ENCODE measurements at regions not wholly inside any gene's neighbourhood (a gene's known extent, or its start where the extent isn't known, plus 50 kb on each side); places are given as distances from the start of the nearest gene placed in this dataset.

DNA sequence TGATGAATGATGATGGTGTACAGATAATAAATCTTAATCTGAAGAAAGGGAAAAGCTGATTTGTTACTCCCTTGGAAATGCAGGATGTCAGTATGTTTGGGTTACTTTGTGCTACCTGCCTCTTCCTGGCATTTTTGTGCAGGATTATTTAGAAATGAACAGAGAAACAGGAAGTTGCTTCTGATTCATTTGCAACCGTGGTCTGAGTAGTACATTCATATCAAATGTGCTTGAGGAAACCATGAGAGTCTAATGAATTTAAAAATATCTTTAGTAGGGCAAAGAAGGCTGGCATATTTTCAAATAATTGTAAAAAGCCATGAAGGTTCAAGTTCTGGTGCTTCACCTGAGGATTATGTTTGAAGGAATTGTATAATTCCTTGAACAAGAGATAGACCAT lies 391.6 kb downstream of the TMEM161B start:
- no peak for DNase-seq (ENCODE audit: low read depth in 2 of 2)

GRCh38 chr5:87876616-87877015 lies 392.0 kb downstream of the TMEM161B start:
- DNase-seq (ENCODE audit: low read depth in 2 of 2), result no peak

GRCh38 chr5:87872986-87873385 lies 395.7 kb downstream of the TMEM161B start:
- no peak for DNase-seq (ENCODE audit: low read depth in 2 of 2)

DNA sequence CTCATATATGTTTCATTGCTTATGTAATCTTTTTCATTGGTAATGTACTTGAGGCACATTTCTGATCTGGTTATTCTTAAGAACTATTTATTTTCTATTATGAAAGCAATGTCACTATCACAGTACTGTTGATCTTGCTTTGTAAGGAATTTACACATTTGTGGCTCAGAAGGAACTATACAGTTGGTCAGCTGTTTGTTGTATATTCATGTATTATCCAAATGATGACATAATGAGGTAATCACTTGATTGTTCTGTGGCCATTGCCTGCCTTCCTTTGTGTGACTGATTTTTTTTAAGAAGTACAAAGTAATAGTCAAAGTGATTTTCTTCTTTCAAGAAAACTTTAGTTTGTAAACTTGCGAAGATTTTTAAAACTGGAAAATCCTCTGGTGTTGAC lies 399.9 kb downstream of the TMEM161B start:
- DNase-seq (ENCODE audit: low read depth in 2 of 2), result no peak

DNA sequence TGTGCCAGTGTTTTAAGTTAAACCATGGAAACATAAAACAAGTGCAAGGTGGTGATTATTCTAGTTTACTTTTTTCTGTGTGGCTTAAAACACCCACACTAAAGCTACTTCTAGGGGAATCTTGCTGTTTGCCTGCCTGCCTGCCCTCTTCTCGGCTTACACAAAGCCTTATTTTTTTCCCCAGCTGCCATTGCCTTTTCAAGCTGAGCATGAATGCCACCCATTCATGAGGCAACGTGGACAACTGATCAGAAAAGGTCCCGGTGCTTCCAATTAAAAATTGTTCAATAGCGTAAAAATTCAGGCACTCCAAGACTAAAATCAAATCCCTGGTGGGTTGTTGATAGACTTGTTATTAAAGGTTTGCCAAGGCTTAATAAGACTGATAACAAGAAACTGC lies 401.4 kb downstream of the TMEM161B start:
- DNase-seq (ENCODE audit: low read depth in 2 of 2), result no peak

- DNase-seq (ENCODE audit: low read depth in 2 of 2), result no peak
Observed at GRCh38 chr5:87853541-87853940, 415.1 kb downstream of the TMEM161B start.

DNA sequence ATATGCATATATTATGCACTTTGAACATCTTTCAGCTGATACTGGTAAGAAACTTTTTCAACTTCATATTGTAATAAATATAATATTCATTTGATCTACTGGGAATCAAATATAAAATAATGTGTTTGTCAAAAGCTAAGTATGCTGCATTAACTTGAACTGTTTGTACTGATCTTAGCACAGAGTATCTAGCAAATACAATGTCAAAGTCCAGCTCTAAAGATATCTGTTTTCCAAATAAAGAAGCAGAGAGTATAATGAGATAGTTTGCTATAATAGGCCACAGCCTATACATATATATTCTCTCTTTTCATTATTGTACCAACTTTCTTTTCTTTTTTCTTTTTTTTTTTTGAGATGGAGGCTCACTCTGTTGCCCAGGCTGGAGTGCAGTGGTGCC lies 417.0 kb downstream of the TMEM161B start:
- no peak for DNase-seq (ENCODE audit: low read depth in 2 of 2)

DNA sequence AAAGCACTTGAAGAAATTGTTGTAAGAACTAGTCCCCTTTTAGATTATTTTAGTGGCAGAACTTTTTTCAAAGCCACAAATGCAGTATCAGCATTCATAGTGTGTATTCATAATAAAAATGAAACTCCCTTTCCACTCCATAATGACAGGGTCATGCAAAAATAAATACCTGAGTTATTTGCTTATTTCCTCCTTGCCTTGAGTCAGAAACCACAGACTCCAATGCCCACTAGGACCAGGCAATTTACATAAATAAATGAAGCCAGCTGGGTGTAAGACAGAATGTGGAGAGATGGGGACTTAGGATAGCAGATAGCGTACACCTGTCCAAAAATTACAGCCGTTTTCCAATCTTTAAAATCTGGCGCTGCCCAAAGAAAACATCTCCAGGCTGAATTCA lies 417.8 kb downstream of the TMEM161B start:
- DNase-seq (ENCODE audit: low read depth in 2 of 2), result no peak

GRCh38 chr5:87845734-87846133 lies 422.9 kb downstream of the TMEM161B start:
- no peak for DNase-seq (ENCODE audit: low read depth in 2 of 2)

DNA sequence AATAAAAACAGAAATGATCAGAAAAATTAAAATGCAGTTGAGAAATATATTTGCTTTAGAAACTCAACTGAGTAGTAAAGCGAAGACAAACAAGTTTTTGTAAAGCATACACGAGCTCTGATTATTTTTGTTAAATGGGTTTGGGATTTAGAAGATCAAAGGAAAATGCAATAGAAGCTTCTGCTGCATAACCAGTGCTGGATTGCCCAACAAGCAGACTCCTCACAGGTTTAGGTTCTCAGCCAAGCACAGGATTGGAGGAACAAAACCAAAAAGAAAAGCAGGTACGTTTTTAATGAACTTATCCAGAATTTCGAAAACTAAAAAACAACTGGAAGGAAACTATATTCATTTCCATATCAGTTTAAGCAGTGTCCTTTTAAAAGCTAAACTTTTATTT lies 423.8 kb downstream of the TMEM161B start:
- no peak for DNase-seq (ENCODE audit: low read depth in 2 of 2)

GRCh38 chr5:87844449-87844848 lies 424.2 kb downstream of the TMEM161B start:
- DNase-seq (ENCODE audit: low read depth in 2 of 2), result no peak

- no peak for DNase-seq (ENCODE audit: low read depth in 2 of 2)
Observed at GRCh38 chr5:87836696-87837095, 424.0 kb upstream of the CCNH start.

- DNase-seq (ENCODE audit: low read depth in 2 of 2), result no peak
Observed at GRCh38 chr5:87831499-87831898, 418.8 kb upstream of the CCNH start.

GRCh38 chr5:87829217-87829551 lies 416.5 kb upstream of the CCNH start:
- DNase-seq (ENCODE audit: low read depth in 2 of 2), result peak; percentile 14 to 36

DNA sequence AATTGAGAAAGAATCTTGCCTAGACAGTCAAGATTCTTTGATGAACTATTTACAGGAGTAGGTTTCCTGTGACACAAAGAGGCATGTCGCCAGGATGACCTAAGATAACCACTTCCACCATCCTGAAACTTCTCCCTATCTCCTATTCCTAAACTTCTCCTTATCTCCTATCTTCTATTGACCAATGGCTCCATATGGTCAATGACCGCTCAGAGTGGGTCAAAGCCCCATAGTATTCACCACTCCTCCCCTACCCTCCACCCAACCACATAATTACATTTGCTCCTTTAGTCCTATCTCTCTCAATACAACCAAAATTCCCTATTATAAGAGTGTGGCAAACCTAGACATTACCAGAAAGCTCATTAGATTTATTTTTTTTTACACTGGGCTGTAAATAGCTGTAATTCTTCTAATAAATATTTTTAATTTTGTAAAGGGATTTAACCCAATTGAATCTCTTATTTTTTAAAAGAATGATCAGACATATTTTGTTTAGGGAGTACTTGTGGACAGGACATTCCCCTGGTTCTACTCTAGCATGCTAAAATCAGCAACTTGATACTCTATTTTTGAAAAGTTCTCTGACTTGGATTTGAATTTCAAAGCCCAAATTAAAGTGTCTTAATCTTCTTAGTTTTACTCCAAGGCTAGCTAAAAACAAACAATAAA lies 416.0 kb upstream of the CCNH start:
- DNase-seq (ENCODE audit: low read depth in 2 of 2), result no peak

DNA sequence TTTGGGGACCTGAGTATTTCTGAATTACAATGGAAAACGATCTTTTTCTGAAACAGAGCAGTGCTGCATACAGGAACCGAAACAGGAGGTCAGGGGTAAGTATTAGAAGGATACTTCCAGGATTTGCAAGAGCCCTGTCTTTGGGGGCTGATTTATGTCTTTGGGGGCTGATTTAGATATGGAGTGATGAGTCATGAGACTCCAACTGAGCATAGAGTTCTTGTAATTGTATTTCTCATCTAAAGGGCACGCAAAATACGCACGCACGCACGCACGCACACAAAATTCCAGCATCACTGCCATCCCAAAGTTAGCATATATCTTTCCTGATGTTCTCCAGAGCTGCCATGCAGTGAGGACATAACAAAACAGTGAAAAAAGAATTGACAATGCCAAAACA lies 414.8 kb upstream of the CCNH start:
- DNase-seq (ENCODE audit: low read depth in 2 of 2), result no peak

DNA sequence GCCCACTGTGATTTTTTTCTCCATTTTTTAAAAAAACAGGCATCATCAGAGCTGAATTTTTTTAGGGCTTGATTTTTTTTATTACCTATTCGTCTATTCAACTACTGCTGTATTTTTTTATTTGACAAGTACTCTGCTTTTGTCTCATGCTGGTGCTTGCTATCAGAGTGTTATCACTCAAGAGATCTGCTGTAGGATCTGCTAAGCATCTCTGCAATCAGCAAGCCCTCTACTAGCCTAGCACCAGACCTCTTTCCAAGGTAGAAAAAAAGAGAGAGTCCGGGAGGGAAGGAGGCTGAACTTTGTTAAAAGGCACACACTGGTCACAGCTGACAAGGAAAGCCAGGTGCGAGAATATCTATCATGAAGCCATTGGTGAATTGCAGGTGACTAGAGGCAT lies 413.8 kb upstream of the CCNH start:
- no peak for DNase-seq (ENCODE audit: low read depth in 2 of 2)

DNA sequence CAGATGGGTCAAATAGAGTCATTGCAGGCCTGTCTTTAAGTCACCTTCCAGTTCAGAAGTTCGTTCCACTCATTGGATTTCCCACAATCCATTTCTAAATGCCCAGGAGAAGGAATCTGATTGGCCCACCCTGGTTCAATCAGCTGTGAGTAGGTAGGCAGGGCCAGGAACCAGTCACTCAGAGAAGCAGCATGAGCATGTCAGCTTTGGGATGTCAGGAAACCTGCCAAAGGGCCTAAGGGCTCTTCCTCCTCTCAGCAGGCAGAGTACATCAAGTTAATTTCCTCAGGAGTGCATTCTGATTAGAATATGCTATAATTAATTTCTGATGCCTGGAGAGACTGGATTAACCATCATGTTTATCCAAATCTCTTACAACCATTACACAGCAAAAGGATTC lies 412.9 kb upstream of the CCNH start:
- DNase-seq (ENCODE audit: low read depth in 2 of 2), result no peak

- no peak for DNase-seq (ENCODE audit: low read depth in 2 of 2)
Observed at GRCh38 chr5:87807783-87808182, 395.1 kb upstream of the CCNH start.

GRCh38 chr5:87803352-87803751 lies 390.6 kb upstream of the CCNH start:
- DNase-seq (ENCODE audit: low read depth in 2 of 2), result no peak

- DNase-seq (ENCODE audit: low read depth in 2 of 2), result no peak
Observed at GRCh38 chr5:87791869-87792268, 379.1 kb upstream of the CCNH start.

GRCh38 chr5:87788416-87788815 lies 375.7 kb upstream of the CCNH start:
- DNase-seq (ENCODE audit: low read depth in 2 of 2), result no peak

- DNase-seq (ENCODE audit: low read depth in 2 of 2), result no peak
Observed at GRCh38 chr5:87787625-87788256, 375.0 kb upstream of the CCNH start.

- no peak for DNase-seq (ENCODE audit: low read depth in 2 of 2)
Observed at GRCh38 chr5:87787086-87787485, 374.4 kb upstream of the CCNH start.
